ENCODE measurements at regions not wholly inside any gene's neighbourhood (a gene's known extent, or its start where the extent isn't known, plus 50 kb on each side); places are given as distances from the start of the nearest gene placed in this dataset.

DNA sequence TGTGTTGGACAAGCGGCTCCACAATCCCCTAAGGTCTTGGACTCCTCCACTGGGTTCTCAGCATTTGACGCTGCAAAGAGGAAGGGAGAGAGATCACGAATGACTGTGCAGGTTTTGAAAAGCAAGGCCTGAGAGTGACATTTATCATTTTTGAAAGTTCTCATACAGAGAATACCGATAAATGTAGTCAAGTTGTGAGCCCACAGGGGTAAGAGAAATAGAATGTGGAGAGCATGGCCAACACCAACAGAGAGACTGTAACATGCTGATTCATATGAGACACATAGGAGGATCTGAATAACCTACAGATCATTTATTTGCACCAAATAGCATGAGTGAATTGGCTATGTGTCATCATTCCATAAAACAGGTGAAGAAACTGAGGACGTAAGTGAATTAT lies 230.5 kb upstream of the MBL2 start:
- Histone ChIP-seq H4K5ac (ENCODE audit: insufficient read length, low read depth, low read length) (no peak overlapping the region), H3K56ac (ENCODE audit: insufficient read length, low read depth, low read length) (no peak overlapping the region), H3K4me2 (ENCODE audit: insufficient read depth, insufficient read length, low read length) (no peak overlapping the region), H3K18ac (ENCODE audit: insufficient read length, low read depth, low read length) (no peak overlapping the region), H2BK120ac (ENCODE audit: low read depth, low read length, poor library complexity, severe bottlenecking) (no peak overlapping the region), H3K4ac (ENCODE audit: low read depth, low read length) (no peak overlapping the region), H2AK5ac (ENCODE audit: insufficient read length, low read length) (no peak overlapping the region), H3K23me2 (ENCODE audit: insufficient read length, low read depth, low read length, poor library complexity, severe bottlenecking) (no peaks in the 10 kb centered on the region), H3K9ac (ENCODE audit: extremely low read depth, insufficient read length, low read length) (no peak overlapping the region), H3K79me1 (ENCODE audit: insufficient read depth, low read depth, low read length, poor library complexity, severe bottlenecking) (no peaks in the 10 kb centered on the region), H3K23ac (ENCODE audit: insufficient read length, low read depth, low read length) (no peak overlapping the region), H2BK15ac (ENCODE audit: low read depth, low read length) (no peak overlapping the region), H3K9me3 (ENCODE audit: control insufficient read depth, low read depth, low read length) (no peaks in the 10 kb centered on the region), H4K91ac (ENCODE audit: insufficient read length, low read depth, low read length) (no peak overlapping the region), H3K27me3 (ENCODE audit: insufficient read depth, low read length) (no peaks in the 10 kb centered on the region), H3K4me1 (ENCODE audit: insufficient read depth, low read length) (0 out of 2 replicates have a peak, but pooled peaks cover 3% of the 10 kb centered on the region), H3K27ac (ENCODE audit: insufficient read length, low read depth, low read length) (no peak overlapping the region), H2BK20ac (ENCODE audit: low read depth, low read length, poor library complexity, severe bottlenecking) (no peak overlapping the region), H2BK12ac (ENCODE audit: insufficient read length, low read depth, low read length) (no peak overlapping the region), H4K8ac (replicated peaks; ENCODE audit: insufficient read length, low read depth, low read length) (no peak overlapping the region), H4K20me1 (ENCODE audit: control insufficient read depth, insufficient read depth, insufficient read length) (no peaks in the 10 kb centered on the region), H2AFZ (ENCODE audit: low read length) (no peak overlapping the region), H2BK5ac (ENCODE audit: insufficient read length, low read length) (no peak overlapping the region), H3T11ph (ENCODE audit: low read length) (no peak overlapping the region), H3K79me2 (ENCODE audit: insufficient read depth, low read length) (no peaks in the 10 kb centered on the region), H3K14ac (ENCODE audit: insufficient read depth, low read length) (no peak overlapping the region)
- H3K36me3 Mint-ChIP-seq (ENCODE audit: insufficient read depth in 1 of 3, low read depth in 3 of 3), result no peaks in the 10 kb centered on the region
- H3K27me3 Mint-ChIP-seq (ENCODE audit: low read depth), result no peaks in the 10 kb centered on the region
- TF ChIP-seq, protein P1, sequence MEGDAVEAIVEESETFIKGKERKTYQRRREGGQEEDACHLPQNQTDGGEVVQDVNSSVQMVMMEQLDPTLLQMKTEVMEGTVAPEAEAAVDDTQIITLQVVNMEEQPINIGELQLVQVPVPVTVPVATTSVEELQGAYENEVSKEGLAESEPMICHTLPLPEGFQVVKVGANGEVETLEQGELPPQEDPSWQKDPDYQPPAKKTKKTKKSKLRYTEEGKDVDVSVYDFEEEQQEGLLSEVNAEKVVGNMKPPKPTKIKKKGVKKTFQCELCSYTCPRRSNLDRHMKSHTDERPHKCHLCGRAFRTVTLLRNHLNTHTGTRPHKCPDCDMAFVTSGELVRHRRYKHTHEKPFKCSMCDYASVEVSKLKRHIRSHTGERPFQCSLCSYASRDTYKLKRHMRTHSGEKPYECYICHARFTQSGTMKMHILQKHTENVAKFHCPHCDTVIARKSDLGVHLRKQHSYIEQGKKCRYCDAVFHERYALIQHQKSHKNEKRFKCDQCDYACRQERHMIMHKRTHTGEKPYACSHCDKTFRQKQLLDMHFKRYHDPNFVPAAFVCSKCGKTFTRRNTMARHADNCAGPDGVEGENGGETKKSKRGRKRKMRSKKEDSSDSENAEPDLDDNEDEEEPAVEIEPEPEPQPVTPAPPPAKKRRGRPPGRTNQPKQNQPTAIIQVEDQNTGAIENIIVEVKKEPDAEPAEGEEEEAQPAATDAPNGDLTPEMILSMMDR (conservative IDR thresholded peaks at IDR 0.05), result no peak
- no CpG with 5 or more reads among the region's 5 CpGs for WGBS (ENCODE audit: extremely low coverage, insufficient read length, low lambda C conversion rate)
- no peak overlapping the region for H3K27ac Mint-ChIP-seq
- no peak for DNase-seq
- peaks cover 8 to 9% of the 10 kb centered on the region in 2 experiments for H3K4me1 Mint-ChIP-seq
- H3K9me3 Mint-ChIP-seq, result no peaks in the 10 kb centered on the region
- H3K4me3 Mint-ChIP-seq, result no peak overlapping the region
